ENCODE measurements at regions not wholly inside any gene's neighbourhood (a gene's known extent, or its start where the extent isn't known, plus 50 kb on each side); places are given as distances from the start of the nearest gene placed in this dataset.
"Not testable (repeated sequence)": the region's sequence is repeated elsewhere in the genome, so short reads cannot be mapped to it uniquely, and the experiment has no call there.

DNA sequence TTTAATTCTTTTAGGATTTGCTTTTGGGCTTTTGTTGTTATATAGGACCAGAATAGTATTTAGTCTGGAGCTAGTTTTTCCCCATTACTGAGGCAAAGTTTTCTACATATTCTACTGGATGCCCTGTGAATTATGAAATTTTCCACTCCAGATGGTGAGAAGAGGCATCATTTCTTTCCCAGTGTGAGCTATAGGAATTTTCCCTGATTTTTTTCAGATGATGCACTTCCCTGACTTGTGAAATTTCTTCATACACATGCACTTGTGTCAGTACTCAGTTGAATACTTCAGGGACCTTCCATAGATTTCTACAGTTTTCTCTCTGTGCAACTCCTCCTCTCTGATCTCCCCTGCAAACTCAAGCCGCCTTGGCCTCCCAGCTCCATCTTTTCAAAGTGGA lies 73.7 kb upstream of the SLCO2A1 start:
- Histone ChIP-seq H3K4me3 (ENCODE audit: low read length) (no peak overlapping the region), H3K4me2 (ENCODE audit: low read length) (no peak overlapping the region), H3K36me3 (ENCODE audit: low read depth, low read length) (no peaks in the 10 kb centered on the region), H3K27ac (ENCODE audit: low read length) (no peak overlapping the region), H3K27me3 (ENCODE audit: low read length) (no peaks in the 10 kb centered on the region), H3K9me3 (ENCODE audit: low read length) (no peaks in the 10 kb centered on the region), H4K20me1 (ENCODE audit: low read length) (no peaks in the 10 kb centered on the region), H3F3A (ENCODE audit: low read length, unreplicated experiment) (no peaks in the 10 kb centered on the region), H3K9me2 (replicated peaks; ENCODE audit: low read length) (no peaks in the 10 kb centered on the region), H3K4me1 (ENCODE audit: insufficient read depth, low read length) (no peaks in the 10 kb centered on the region), H3K79me2 (ENCODE audit: low read length) (no peaks in the 10 kb centered on the region), H3K9ac (ENCODE audit: low read length) (no peak overlapping the region), H2AFZ (ENCODE audit: low read length) (no peak overlapping the region)
- ChIA-PET POLR2A (ENCODE audit: unreplicated experiment) (no interaction called here), CTCF (no interaction called here)
- intact Hi-C loops (cut with micrococcal nuclease), result no loop called here
- no peak for ATAC-seq
- no TSS peak for BruUV-seq (replicated peaks)
- DNase-seq, result no peak
- TF ChIP-seq EZH2 (IDR thresholded peaks at IDR 0.05; ENCODE audit: low read length, unreplicated experiment) (no peak), EZH2phosphoT487 (IDR thresholded peaks at IDR 0.05; ENCODE audit: borderline replicate concordance, low read length) (no peak)
- TF ChIP-seq, protein P1, sequence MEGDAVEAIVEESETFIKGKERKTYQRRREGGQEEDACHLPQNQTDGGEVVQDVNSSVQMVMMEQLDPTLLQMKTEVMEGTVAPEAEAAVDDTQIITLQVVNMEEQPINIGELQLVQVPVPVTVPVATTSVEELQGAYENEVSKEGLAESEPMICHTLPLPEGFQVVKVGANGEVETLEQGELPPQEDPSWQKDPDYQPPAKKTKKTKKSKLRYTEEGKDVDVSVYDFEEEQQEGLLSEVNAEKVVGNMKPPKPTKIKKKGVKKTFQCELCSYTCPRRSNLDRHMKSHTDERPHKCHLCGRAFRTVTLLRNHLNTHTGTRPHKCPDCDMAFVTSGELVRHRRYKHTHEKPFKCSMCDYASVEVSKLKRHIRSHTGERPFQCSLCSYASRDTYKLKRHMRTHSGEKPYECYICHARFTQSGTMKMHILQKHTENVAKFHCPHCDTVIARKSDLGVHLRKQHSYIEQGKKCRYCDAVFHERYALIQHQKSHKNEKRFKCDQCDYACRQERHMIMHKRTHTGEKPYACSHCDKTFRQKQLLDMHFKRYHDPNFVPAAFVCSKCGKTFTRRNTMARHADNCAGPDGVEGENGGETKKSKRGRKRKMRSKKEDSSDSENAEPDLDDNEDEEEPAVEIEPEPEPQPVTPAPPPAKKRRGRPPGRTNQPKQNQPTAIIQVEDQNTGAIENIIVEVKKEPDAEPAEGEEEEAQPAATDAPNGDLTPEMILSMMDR (conservative IDR thresholded peaks at IDR 0.05; ENCODE audit: low read depth, low read length), result no peak

DNA sequence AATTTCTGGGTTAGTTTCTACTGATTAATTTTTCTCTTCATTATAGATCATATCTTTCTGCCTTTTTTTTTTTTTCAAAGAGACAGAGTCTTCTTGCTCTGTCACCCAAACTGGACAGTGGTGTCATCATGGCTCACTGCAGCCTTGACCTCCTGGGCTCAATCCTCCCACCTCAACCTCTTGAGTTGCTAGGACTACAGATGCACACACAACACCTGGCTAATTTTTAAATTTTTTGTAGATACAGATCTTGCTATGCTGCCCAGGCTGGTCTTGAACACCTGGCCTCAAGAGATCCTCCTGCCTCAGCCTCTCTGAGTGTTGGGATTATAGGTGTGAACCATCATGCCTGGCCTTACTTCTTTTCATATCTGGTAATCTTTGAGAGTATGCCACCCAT lies 73.3 kb upstream of the SLCO2A1 start:
- Histone ChIP-seq H3K36me3 (ENCODE audit: low read depth, low read length) (no peaks in the 10 kb centered on the region), H3K79me2 (ENCODE audit: low read length) (no peaks in the 10 kb centered on the region), H3K4me2 (ENCODE audit: low read length) (no peak overlapping the region), H2AFZ (ENCODE audit: low read length) (no peak overlapping the region), H3F3A (ENCODE audit: low read length, unreplicated experiment) (no peaks in the 10 kb centered on the region), H3K4me3 (ENCODE audit: low read length) (no peak overlapping the region), H3K9ac (ENCODE audit: low read length) (no peak overlapping the region), H3K9me2 (replicated peaks; ENCODE audit: low read length) (no peaks in the 10 kb centered on the region), H3K27me3 (ENCODE audit: low read length) (no peaks in the 10 kb centered on the region), H3K9me3 (ENCODE audit: low read length) (no peaks in the 10 kb centered on the region), H3K27ac (ENCODE audit: low read length) (no peak overlapping the region), H4K20me1 (ENCODE audit: low read length) (no peaks in the 10 kb centered on the region), H3K4me1 (ENCODE audit: insufficient read depth, low read length) (no peaks in the 10 kb centered on the region)
- DNase-seq (no peak), ATAC-seq (no peak)
- TF ChIP-seq, protein P1 (conservative IDR thresholded peaks at IDR 0.05; ENCODE audit: low read depth, low read length), result no peak
- TF ChIP-seq EZH2phosphoT487 (IDR thresholded peaks at IDR 0.05; ENCODE audit: borderline replicate concordance, low read length) (no peak), EZH2 (IDR thresholded peaks at IDR 0.05; ENCODE audit: low read length, unreplicated experiment) (no peak)
- intact Hi-C loops (cut with micrococcal nuclease), result no loop called here
- POLR2A ChIA-PET (ENCODE audit: unreplicated experiment), result no interaction called here
- BruUV-seq (replicated peaks), result no TSS peak
- CTCF ChIA-PET, result no interaction called here

DNA sequence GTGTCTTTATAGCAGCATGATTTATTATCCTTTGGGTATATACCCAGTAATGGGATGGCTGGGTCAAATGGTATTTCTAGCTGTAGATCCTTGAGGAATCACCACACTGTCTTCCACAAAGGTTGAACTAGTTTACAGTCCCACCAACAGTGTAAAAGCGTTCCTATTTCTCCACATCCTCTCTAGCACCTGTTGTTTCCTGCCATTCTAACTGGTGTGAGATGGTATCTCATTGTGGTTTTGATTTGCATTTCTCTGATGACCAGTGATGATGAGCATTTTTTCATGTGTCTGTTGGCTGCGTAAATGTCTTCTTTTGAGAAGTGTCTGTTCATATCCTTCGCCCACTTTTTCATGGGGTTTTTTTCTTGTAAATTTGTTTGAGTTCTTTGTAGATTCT lies 66.5 kb upstream of the SLCO2A1 start:
- H3K27me3 ChIP-seq (ENCODE audit: low read length); H3F3A ChIP-seq (ENCODE audit: low read length, unreplicated experiment); POLR2A ChIA-PET (ENCODE audit: unreplicated experiment); H3K79me2 ChIP-seq (ENCODE audit: low read length); H3K9me2 ChIP-seq (replicated peaks; ENCODE audit: low read length); H3K4me2 ChIP-seq (ENCODE audit: low read length); H3K4me1 ChIP-seq (ENCODE audit: insufficient read depth, low read length); H3K4me3 ChIP-seq (ENCODE audit: low read length); intact Hi-C loops (cut with micrococcal nuclease); CTCF ChIA-PET; BruUV-seq (replicated peaks); H4K20me1 ChIP-seq (ENCODE audit: low read length); H3K9ac ChIP-seq (ENCODE audit: low read length); H2AFZ ChIP-seq (ENCODE audit: low read length); H3K36me3 ChIP-seq (ENCODE audit: low read depth, low read length); ATAC-seq; H3K27ac ChIP-seq (ENCODE audit: low read length); H3K9me3 ChIP-seq (ENCODE audit: low read length); DNase-seq: not testable (repeated sequence)
